ENCODE measurements at regions not wholly inside any gene's neighbourhood (a gene's known extent, or its start where the extent isn't known, plus 50 kb on each side); places are given as distances from the start of the nearest gene placed in this dataset.

GRCh38 chr9:82668689-82669199, 394.2 kb downstream of the RASEF start:
- no peaks in the 10 kb centered on the region for H3K4me1 ChIP-seq (ENCODE audit: control insufficient read depth in 2 of 2, insufficient read depth in 1 of 2, low read depth in 1 of 2, low read length in 2 of 2)
- H4K91ac ChIP-seq (ENCODE audit: low read depth, low read length, poor library complexity): no peak overlapping the region
- no peak overlapping the region for H2BK15ac ChIP-seq (ENCODE audit: low read length)
- no peak overlapping the region for H3K9ac ChIP-seq (ENCODE audit: low read depth, low read length, poor library complexity)
- no peak overlapping the region for H3K27ac ChIP-seq (replicated peaks; ENCODE audit: low read length)
- no peak overlapping the region for H3K14ac ChIP-seq (ENCODE audit: low read length)
- no peak overlapping the region for H3K18ac ChIP-seq (ENCODE audit: low read length)
- H2AFZ ChIP-seq (ENCODE audit: low read length): no peak overlapping the region
- no peak overlapping the region for H2BK12ac ChIP-seq (ENCODE audit: low read length)
- no peaks in the 10 kb centered on the region for H3K79me1 ChIP-seq (ENCODE audit: low read depth, low read length)
- H2BK5ac ChIP-seq (ENCODE audit: low read length): no peak overlapping the region
- no peak overlapping the region for H4K8ac ChIP-seq (ENCODE audit: low read depth, low read length)
- H3K9me3 ChIP-seq (replicated peaks in 1 of 2; ENCODE audit: control insufficient read depth in 2 of 2, insufficient read depth in 1 of 2, low read depth in 1 of 2, low read length in 2 of 2): no peaks in the 10 kb centered on the region
- H3K4me2 ChIP-seq (ENCODE audit: insufficient read depth, low read length, poor library complexity, severe bottlenecking): no peak overlapping the region
- H3K4ac ChIP-seq (ENCODE audit: low read length): no peak overlapping the region
- no peak overlapping the region for H3K4me3 ChIP-seq (ENCODE audit: low read length in 2 of 2)
- DNase-seq (ENCODE audit: low spot score): no peak
- no peak overlapping the region for H2BK120ac ChIP-seq (ENCODE audit: low read depth, low read length)
- H2AK5ac ChIP-seq (ENCODE audit: low read depth, low read length): no peak overlapping the region
- H3K36me3 ChIP-seq (replicated peaks in 1 of 2; ENCODE audit: control insufficient read depth in 2 of 2, insufficient read depth in 2 of 2, low read length in 2 of 2): no peaks in the 10 kb centered on the region
- no CpG with 5 or more reads among the region's 5 CpGs for WGBS, 2 donors (ENCODE audit: extremely low coverage in 2 of 2, insufficient read length in 2 of 2, insufficient replicate concordance in 1 of 2)
- H3K27me3 ChIP-seq (ENCODE audit: control insufficient read depth in 3 of 3, insufficient read depth in 3 of 3, low read depth in 1 of 3, low read length in 3 of 3): no peaks in the 10 kb centered on the region
- H3K23ac ChIP-seq (ENCODE audit: low read depth, low read length, poor library complexity): no peak overlapping the region

GRCh38 chr9:82670000-82670399, 392.9 kb downstream of the RASEF start:
- no peak overlapping the region for H2BK120ac ChIP-seq (ENCODE audit: low read depth, low read length)
- WGBS, 2 donors (ENCODE audit: extremely low coverage in 2 of 2, insufficient read length in 2 of 2, insufficient replicate concordance in 1 of 2): no CpG with 5 or more reads among the region's 3 CpGs
- DNase-seq (ENCODE audit: low spot score): no peak

DNA sequence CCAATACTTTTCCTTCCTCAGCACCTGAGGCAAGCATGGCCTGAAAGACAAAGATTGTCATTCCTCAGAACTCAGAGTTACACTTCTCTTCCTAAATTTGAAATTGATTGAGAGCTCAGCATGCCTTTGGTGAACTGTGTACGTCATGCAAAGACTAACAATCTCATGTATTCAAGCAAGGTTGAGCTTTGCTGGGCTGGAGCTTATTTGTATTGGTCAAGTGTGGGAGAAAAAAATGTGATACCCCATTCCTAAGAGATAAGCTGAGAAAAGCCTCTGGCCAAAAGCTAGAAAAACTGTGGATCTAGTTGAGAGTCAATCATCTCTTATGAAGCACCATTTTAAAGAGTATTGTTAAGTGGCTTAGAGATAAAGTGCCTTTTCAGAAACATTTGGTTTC, 392.2 kb downstream of the RASEF start:
- Histone ChIP-seq H2AK5ac (ENCODE audit: low read depth, low read length) (no peak overlapping the region), H4K91ac (ENCODE audit: low read depth, low read length, poor library complexity) (no peak overlapping the region), H2BK120ac (ENCODE audit: low read depth, low read length) (no peak overlapping the region), H3K18ac (ENCODE audit: low read length) (no peak overlapping the region), H2AFZ (ENCODE audit: low read length) (no peak overlapping the region), H3K27me3 (ENCODE audit: control insufficient read depth in 3 of 3, insufficient read depth in 3 of 3, low read depth in 1 of 3, low read length in 3 of 3) (no peaks in the 10 kb centered on the region), H3K36me3 (replicated peaks in 1 of 2; ENCODE audit: control insufficient read depth in 2 of 2, insufficient read depth in 2 of 2, low read length in 2 of 2) (no peaks in the 10 kb centered on the region), H2BK12ac (ENCODE audit: low read length) (no peak overlapping the region), H3K9me3 (replicated peaks in 1 of 2; ENCODE audit: control insufficient read depth in 2 of 2, insufficient read depth in 1 of 2, low read depth in 1 of 2, low read length in 2 of 2) (no peaks in the 10 kb centered on the region), H3K4me1 (ENCODE audit: control insufficient read depth in 2 of 2, insufficient read depth in 1 of 2, low read depth in 1 of 2, low read length in 2 of 2) (no peaks in the 10 kb centered on the region), H3K4me2 (ENCODE audit: insufficient read depth, low read length, poor library complexity, severe bottlenecking) (no peak overlapping the region), H3K4me3 (ENCODE audit: low read length in 2 of 2) (no peak overlapping the region), H3K79me1 (ENCODE audit: low read depth, low read length) (no peaks in the 10 kb centered on the region), H3K23ac (ENCODE audit: low read depth, low read length, poor library complexity) (no peak overlapping the region), H3K9ac (ENCODE audit: low read depth, low read length, poor library complexity) (no peak overlapping the region), H3K14ac (ENCODE audit: low read length) (no peak overlapping the region), H2BK5ac (ENCODE audit: low read length) (no peak overlapping the region), H3K27ac (replicated peaks; ENCODE audit: low read length) (no peak overlapping the region), H4K8ac (ENCODE audit: low read depth, low read length) (no peak overlapping the region), H3K4ac (ENCODE audit: low read length) (no peak overlapping the region), H2BK15ac (ENCODE audit: low read length) (no peak overlapping the region)
- no peak for DNase-seq (ENCODE audit: low spot score)
- WGBS, 2 donors (ENCODE audit: extremely low coverage in 2 of 2, insufficient read length in 2 of 2, insufficient replicate concordance in 1 of 2): no CpG with 5 or more reads among the region's 1 CpG

More at GRCh38 chr9:82670000-82670399, 392.9 kb downstream of the RASEF start:
- H3K79me1 ChIP-seq (ENCODE audit: low read depth, low read length): no peaks in the 10 kb centered on the region
- H2BK5ac ChIP-seq (ENCODE audit: low read length): no peak overlapping the region
- no peak overlapping the region for H3K14ac ChIP-seq (ENCODE audit: low read length)
- H4K91ac ChIP-seq (ENCODE audit: low read depth, low read length, poor library complexity): no peak overlapping the region
- H3K36me3 ChIP-seq (replicated peaks in 1 of 2; ENCODE audit: control insufficient read depth in 2 of 2, insufficient read depth in 2 of 2, low read length in 2 of 2): no peaks in the 10 kb centered on the region
- no peak overlapping the region for H2BK15ac ChIP-seq (ENCODE audit: low read length)
- H3K4ac ChIP-seq (ENCODE audit: low read length): no peak overlapping the region
- H3K27ac ChIP-seq (replicated peaks; ENCODE audit: low read length): no peak overlapping the region
- no peak overlapping the region for H3K23ac ChIP-seq (ENCODE audit: low read depth, low read length, poor library complexity)
- no peak overlapping the region for H3K9ac ChIP-seq (ENCODE audit: low read depth, low read length, poor library complexity)
- H3K9me3 ChIP-seq (replicated peaks in 1 of 2; ENCODE audit: control insufficient read depth in 2 of 2, insufficient read depth in 1 of 2, low read depth in 1 of 2, low read length in 2 of 2): no peaks in the 10 kb centered on the region
- H3K4me3 ChIP-seq (ENCODE audit: low read length in 2 of 2): no peak overlapping the region
- no peak overlapping the region for H4K8ac ChIP-seq (ENCODE audit: low read depth, low read length)
- no peaks in the 10 kb centered on the region for H3K27me3 ChIP-seq (ENCODE audit: control insufficient read depth in 3 of 3, insufficient read depth in 3 of 3, low read depth in 1 of 3, low read length in 3 of 3)
- no peak overlapping the region for H2BK12ac ChIP-seq (ENCODE audit: low read length)
- no peak overlapping the region for H3K4me2 ChIP-seq (ENCODE audit: insufficient read depth, low read length, poor library complexity, severe bottlenecking)
- H3K4me1 ChIP-seq (ENCODE audit: control insufficient read depth in 2 of 2, insufficient read depth in 1 of 2, low read depth in 1 of 2, low read length in 2 of 2): no peaks in the 10 kb centered on the region
- H3K18ac ChIP-seq (ENCODE audit: low read length): no peak overlapping the region
- H2AK5ac ChIP-seq (ENCODE audit: low read depth, low read length): no peak overlapping the region
- H2AFZ ChIP-seq (ENCODE audit: low read length): no peak overlapping the region

GRCh38 chr9:82673201-82673600, 389.7 kb downstream of the RASEF start:
- WGBS, 2 donors (ENCODE audit: extremely low coverage in 2 of 2, insufficient read length in 2 of 2, insufficient replicate concordance in 1 of 2): no CpG with 5 or more reads among the region's 1 CpG
- no peaks in the 10 kb centered on the region for H3K4me1 ChIP-seq (ENCODE audit: control insufficient read depth in 2 of 2, insufficient read depth in 1 of 2, low read depth in 1 of 2, low read length in 2 of 2)
- H3K27me3 ChIP-seq (ENCODE audit: control insufficient read depth in 3 of 3, insufficient read depth in 3 of 3, low read depth in 1 of 3, low read length in 3 of 3): no peaks in the 10 kb centered on the region
- H3K79me1 ChIP-seq (ENCODE audit: low read depth, low read length): no peaks in the 10 kb centered on the region
- H2BK15ac ChIP-seq (ENCODE audit: low read length): no peak overlapping the region
- H4K91ac ChIP-seq (ENCODE audit: low read depth, low read length, poor library complexity): no peak overlapping the region
- no peak overlapping the region for H2BK12ac ChIP-seq (ENCODE audit: low read length)
- no peak overlapping the region for H3K14ac ChIP-seq (ENCODE audit: low read length)
- H4K8ac ChIP-seq (ENCODE audit: low read depth, low read length): no peak overlapping the region
- H2BK5ac ChIP-seq (ENCODE audit: low read length): no peak overlapping the region
- no peak for DNase-seq (ENCODE audit: low spot score)
- no peak overlapping the region for H2AK5ac ChIP-seq (ENCODE audit: low read depth, low read length)
- no peaks in the 10 kb centered on the region for H3K36me3 ChIP-seq (replicated peaks in 1 of 2; ENCODE audit: control insufficient read depth in 2 of 2, insufficient read depth in 2 of 2, low read length in 2 of 2)
- H3K4ac ChIP-seq (ENCODE audit: low read length): no peak overlapping the region
- no peak overlapping the region for H2AFZ ChIP-seq (ENCODE audit: low read length)
- H3K9me3 ChIP-seq (replicated peaks in 1 of 2; ENCODE audit: control insufficient read depth in 2 of 2, insufficient read depth in 1 of 2, low read depth in 1 of 2, low read length in 2 of 2): no peaks in the 10 kb centered on the region
- no peak overlapping the region for H2BK120ac ChIP-seq (ENCODE audit: low read depth, low read length)
- H3K4me3 ChIP-seq (ENCODE audit: low read length in 2 of 2): no peak overlapping the region
- H3K27ac ChIP-seq (replicated peaks; ENCODE audit: low read length): no peak overlapping the region
- H3K23ac ChIP-seq (ENCODE audit: low read depth, low read length, poor library complexity): no peak overlapping the region
- H3K18ac ChIP-seq (ENCODE audit: low read length): no peak overlapping the region
- no peak overlapping the region for H3K4me2 ChIP-seq (ENCODE audit: insufficient read depth, low read length, poor library complexity, severe bottlenecking)
- H3K9ac ChIP-seq (ENCODE audit: low read depth, low read length, poor library complexity): no peak overlapping the region
